ENCODE measurements at regions not wholly inside any gene's neighbourhood (a gene's known extent, or its start where the extent isn't known, plus 50 kb on each side); places are given as distances from the start of the nearest gene placed in this dataset.

DNA sequence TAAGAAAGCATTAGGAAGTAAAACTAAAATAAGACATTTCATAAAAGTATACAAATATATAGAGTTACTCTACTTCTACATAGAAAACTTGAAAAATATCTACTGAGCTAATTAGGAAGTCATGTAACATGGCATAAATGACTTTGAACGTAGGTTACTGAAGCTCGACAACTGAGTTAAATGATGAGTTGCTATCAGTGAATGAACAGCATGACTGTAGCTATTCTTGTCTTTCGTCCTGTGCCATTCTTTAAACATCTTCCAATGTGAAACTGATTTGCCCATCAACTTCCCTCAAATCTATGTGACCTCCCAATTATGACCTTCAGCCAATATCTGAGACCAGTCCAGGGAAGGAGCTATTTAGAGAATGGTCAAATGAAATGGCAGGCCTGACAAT lies 113.5 kb upstream of the NEBL start:
- Histone ChIP-seq H3K9ac (ENCODE audit: low read length in 3 of 3) (no peak overlapping the region), H3K4me3 (ENCODE audit: low read length in 3 of 3) (no peak overlapping the region), H3K27ac (ENCODE audit: low read depth in 2 of 2, low read length in 2 of 2) (no peak overlapping the region), H3K9me3 (ENCODE audit: control insufficient read depth in 2 of 3, insufficient read depth in 1 of 3, low read length in 3 of 3) (no peaks in the 10 kb centered on the region), H3K4me1 (ENCODE audit: control insufficient read depth in 2 of 3, insufficient read depth in 2 of 3, low read depth in 1 of 3, low read length in 3 of 3) (no peaks in the 10 kb centered on the region), H3K36me3 (ENCODE audit: control insufficient read depth in 2 of 3, insufficient read depth in 3 of 3, low read length in 3 of 3) (no peaks in the 10 kb centered on the region), H3K27me3 (ENCODE audit: control insufficient read depth, insufficient read depth, low read length) (no peaks in the 10 kb centered on the region)
- intact Hi-C loops (cut with DNase I): no loop called here
- FAIRE-seq (no peak), DNase-seq (no peak)
- TF ChIP-seq, protein P1, sequence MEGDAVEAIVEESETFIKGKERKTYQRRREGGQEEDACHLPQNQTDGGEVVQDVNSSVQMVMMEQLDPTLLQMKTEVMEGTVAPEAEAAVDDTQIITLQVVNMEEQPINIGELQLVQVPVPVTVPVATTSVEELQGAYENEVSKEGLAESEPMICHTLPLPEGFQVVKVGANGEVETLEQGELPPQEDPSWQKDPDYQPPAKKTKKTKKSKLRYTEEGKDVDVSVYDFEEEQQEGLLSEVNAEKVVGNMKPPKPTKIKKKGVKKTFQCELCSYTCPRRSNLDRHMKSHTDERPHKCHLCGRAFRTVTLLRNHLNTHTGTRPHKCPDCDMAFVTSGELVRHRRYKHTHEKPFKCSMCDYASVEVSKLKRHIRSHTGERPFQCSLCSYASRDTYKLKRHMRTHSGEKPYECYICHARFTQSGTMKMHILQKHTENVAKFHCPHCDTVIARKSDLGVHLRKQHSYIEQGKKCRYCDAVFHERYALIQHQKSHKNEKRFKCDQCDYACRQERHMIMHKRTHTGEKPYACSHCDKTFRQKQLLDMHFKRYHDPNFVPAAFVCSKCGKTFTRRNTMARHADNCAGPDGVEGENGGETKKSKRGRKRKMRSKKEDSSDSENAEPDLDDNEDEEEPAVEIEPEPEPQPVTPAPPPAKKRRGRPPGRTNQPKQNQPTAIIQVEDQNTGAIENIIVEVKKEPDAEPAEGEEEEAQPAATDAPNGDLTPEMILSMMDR (IDR thresholded peaks at IDR 0.05; ENCODE audit: borderline replicate concordance, extremely low read depth, insufficient read depth): no peak

DNA sequence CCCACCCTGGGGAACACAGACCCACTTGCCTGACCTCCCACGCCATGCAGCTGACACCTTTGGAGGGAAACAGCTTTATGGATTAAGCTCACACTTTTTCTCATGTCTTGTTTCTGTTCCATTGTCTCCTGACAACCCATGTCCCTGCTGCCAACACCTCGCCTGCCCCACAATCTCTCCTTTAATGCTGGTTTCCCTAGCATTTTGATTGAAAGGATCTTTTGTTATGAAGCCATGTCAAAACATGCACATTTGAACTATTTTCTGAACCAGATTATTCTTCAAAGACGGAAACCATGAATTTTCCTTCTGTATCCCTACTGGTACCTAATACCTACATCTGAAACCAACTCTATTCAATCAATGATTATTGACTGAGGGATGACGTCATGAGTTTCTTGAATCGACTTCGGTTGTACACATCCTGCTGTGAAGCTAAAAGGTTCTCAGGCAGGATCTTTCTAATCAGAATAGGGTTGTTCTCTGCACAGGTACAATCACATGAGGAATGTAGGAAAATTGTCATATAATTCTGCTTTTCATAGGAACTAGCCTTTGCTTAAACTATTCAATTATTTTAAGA lies 106.2 kb upstream of the NEBL start:
- intact Hi-C loops (cut with DNase I): no loop called here
- no peak for DNase-seq
- Histone ChIP-seq H3K4me3 (ENCODE audit: low read length in 3 of 3) (no peak overlapping the region), H3K9me3 (ENCODE audit: control insufficient read depth in 2 of 3, insufficient read depth in 1 of 3, low read length in 3 of 3) (no peaks in the 10 kb centered on the region), H3K27ac (ENCODE audit: low read depth in 2 of 2, low read length in 2 of 2) (no peak overlapping the region), H3K36me3 (ENCODE audit: control insufficient read depth in 2 of 3, insufficient read depth in 3 of 3, low read length in 3 of 3) (no peaks in the 10 kb centered on the region), H3K27me3 (ENCODE audit: control insufficient read depth, insufficient read depth, low read length) (no peaks in the 10 kb centered on the region), H3K4me1 (ENCODE audit: control insufficient read depth in 2 of 3, insufficient read depth in 2 of 3, low read depth in 1 of 3, low read length in 3 of 3) (no peaks in the 10 kb centered on the region), H3K9ac (ENCODE audit: low read length in 3 of 3) (no peak overlapping the region)
- no peak for FAIRE-seq
- TF ChIP-seq, protein P1 (IDR thresholded peaks at IDR 0.05; ENCODE audit: borderline replicate concordance, extremely low read depth, insufficient read depth): no peak

DNA sequence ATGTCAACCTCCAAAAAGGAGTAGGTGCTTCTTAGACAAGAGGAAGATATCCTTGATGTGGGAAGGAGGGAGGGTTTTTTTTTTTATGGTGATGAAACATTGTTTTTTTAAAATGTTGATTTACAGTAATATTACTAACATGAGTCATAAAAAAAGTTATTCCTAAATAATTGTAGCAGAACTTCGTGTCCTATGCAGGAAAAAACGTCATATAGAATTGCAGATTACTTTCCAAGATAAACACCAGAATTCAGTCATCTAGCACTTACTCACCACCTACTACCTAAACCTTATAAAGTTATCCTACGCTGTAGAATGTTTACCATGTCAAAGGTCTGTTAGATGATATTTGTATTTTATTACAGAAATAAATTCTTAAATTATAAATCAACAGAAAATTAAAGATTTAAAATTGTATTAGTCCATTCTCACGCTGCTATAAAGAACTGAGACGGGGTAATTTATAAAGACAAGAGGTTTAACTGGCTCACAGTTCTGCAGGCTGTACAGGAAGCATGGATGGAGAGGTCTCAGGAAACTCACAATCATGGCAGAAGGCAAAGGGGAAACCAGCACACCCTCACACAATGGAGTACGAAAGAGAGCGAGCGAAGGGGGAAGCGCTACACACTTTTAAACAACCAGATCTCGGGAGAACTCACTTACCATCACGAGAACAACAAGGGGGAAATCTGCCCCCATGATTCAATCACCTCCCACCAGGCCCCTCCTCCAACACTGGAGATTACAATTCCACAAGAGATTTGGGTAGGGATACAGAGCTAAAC lies 105.2 kb upstream of the NEBL start:
- H3K9ac ChIP-seq (ENCODE audit: low read length in 3 of 3): no peak overlapping the region
- DNase-seq: peak in 2 of 5 donors; percentile 29 to 41
- H3K36me3 ChIP-seq (ENCODE audit: control insufficient read depth in 2 of 3, insufficient read depth in 3 of 3, low read length in 3 of 3): no peaks in the 10 kb centered on the region
- H3K27me3 ChIP-seq (ENCODE audit: control insufficient read depth, insufficient read depth, low read length): no peaks in the 10 kb centered on the region
- TF ChIP-seq, protein P1 (IDR thresholded peaks at IDR 0.05; ENCODE audit: borderline replicate concordance, extremely low read depth, insufficient read depth): no peak
- intact Hi-C loops (cut with DNase I): no loop called here
- H3K27ac ChIP-seq (ENCODE audit: low read depth in 2 of 2, low read length in 2 of 2): no peak overlapping the region
- H3K9me3 ChIP-seq (ENCODE audit: control insufficient read depth in 2 of 3, insufficient read depth in 1 of 3, low read length in 3 of 3): no peaks in the 10 kb centered on the region
- no peak for FAIRE-seq
- H3K4me1 ChIP-seq (ENCODE audit: control insufficient read depth in 2 of 3, insufficient read depth in 2 of 3, low read depth in 1 of 3, low read length in 3 of 3): no peaks in the 10 kb centered on the region
- H3K4me3 ChIP-seq (ENCODE audit: low read length in 3 of 3): no peak overlapping the region
